Gastroesophageal sphincter (tissue), 3 donors: ENCODE measurements at regions not wholly inside any gene's neighbourhood (a gene's known extent, or its start where the extent isn't known, plus 50 kb on each side); places are given as distances from the start of the nearest gene placed in this dataset.

Source experiments
- EP300 ChIP-seq: sonication (generic); formaldehyde crosslinking; IDR thresholded peaks from one replicate; pipeline ENCODE4 v1.6.1; 2017; ENCODE audit warnings: antibody characterized with exemption, mild to moderate bottlenecking
- POLR2AphosphoS5 ChIP-seq: sonication (generic); formaldehyde crosslinking; IDR thresholded peaks from one replicate; pipeline ENCODE4 v1.6.1; 2017; ENCODE audit warnings: antibody characterized with exemption
- TF ChIP-seq, protein P1 (sequence below), 4 experiments: fragments of 200-600 bp in 2 of 4; fragments of 450-650 bp in 2 of 4; sonication (generic) in 1 of 4; IDR thresholded peaks; one replicate each; pipeline ENCODE4 v1.5.1; 2017 to 2019; ENCODE audit warnings: antibody characterized with exemption in 4 of 4, mild to moderate bottlenecking in 2 of 4, moderate library complexity in 2 of 4

DNA sequence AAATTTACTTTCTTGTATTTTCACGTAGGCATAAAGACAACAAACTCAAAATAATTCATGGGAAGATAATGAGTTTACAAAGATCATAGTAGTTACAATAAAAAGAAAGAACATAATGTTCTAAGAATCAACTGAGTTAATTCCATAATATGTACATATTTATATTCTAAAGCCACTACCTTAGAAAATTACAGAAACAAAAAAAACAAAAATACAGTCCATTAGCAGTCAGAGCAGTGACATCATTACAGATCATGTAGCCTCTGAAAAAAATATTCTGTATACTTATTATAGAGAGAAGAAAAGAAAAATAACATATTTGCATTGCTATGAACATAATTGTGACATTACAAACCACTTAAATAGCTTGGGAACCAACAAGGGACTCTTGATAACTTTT, 360.1 kb upstream of the RGS18 start:
- TF ChIP-seq, protein P1, sequence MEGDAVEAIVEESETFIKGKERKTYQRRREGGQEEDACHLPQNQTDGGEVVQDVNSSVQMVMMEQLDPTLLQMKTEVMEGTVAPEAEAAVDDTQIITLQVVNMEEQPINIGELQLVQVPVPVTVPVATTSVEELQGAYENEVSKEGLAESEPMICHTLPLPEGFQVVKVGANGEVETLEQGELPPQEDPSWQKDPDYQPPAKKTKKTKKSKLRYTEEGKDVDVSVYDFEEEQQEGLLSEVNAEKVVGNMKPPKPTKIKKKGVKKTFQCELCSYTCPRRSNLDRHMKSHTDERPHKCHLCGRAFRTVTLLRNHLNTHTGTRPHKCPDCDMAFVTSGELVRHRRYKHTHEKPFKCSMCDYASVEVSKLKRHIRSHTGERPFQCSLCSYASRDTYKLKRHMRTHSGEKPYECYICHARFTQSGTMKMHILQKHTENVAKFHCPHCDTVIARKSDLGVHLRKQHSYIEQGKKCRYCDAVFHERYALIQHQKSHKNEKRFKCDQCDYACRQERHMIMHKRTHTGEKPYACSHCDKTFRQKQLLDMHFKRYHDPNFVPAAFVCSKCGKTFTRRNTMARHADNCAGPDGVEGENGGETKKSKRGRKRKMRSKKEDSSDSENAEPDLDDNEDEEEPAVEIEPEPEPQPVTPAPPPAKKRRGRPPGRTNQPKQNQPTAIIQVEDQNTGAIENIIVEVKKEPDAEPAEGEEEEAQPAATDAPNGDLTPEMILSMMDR (IDR thresholded peaks at IDR 0.05) = no peak
- TF ChIP-seq EP300 (no peak), POLR2AphosphoS5 (no peak)
